Esophagus mucosa (tissue), 1 donor: ENCODE measurements at regions not wholly inside any gene's neighbourhood (a gene's known extent, or its start where the extent isn't known, plus 50 kb on each side); places are given as distances from the start of the nearest gene placed in this dataset.
"Not testable (repeated sequence)": the region's sequence is repeated elsewhere in the genome, so short reads cannot be mapped to it uniquely, and the experiment has no call there.

Source experiments
- ATAC-seq: fragments of 200-7000 bp; cut with Tn5 transposase; one replicate; pipeline ENCODE4 v1.9.1; 2020
- donor health status: DM: yes; HTN: yes; CAD: no.

DNA sequence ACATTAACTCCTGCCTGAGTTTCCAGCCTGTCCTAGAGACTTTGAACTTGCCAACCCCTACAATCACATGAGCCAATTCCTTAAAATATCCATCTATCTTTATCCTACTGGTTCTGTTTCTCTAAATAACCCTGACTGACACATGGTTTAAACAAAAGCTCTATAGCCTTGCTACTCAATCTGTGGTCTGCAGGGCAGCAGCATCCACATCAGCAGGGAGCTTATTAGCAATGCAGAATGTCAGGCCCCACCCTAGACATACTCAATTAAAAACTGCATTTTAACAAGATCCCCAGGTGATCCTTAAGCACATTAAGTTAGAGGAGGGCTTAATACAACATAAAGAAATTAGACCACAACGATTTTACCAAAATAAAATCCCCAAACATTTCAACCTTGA, 108.3 kb upstream of the CPSF6 start:
- no peak for ATAC-seq

DNA sequence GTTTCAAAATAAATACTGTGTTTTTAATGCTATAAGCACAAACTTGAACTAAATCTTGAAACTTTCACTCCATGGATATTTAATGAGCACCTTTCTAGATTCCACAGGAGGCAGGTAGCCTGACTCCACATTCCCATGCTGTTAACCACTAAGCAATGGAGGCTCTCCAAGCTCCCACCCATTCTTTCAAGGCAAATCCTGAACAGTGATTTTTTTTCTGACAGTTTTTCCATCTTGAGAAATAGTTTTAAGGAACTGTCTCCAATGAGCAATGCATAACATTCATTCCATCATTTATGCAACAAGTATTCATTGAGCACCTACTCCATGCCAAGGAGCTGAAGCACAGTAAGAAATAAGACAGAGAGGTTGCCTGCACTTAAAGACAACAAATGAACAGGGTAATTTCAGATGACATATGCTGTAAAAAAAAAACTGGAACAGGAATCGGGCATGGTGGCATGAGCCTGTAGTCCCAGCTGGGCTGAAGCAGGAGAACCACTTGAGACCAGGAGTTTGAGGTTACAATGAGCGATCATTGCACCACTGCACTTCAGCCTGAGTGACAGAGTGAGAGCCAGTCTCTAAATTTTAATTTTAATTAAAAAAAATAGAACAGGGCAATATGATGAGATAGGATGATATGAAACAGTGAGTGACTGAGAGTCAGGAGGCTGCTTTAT, 102.3 kb upstream of the CPSF6 start:
- ATAC-seq: no peak

DNA sequence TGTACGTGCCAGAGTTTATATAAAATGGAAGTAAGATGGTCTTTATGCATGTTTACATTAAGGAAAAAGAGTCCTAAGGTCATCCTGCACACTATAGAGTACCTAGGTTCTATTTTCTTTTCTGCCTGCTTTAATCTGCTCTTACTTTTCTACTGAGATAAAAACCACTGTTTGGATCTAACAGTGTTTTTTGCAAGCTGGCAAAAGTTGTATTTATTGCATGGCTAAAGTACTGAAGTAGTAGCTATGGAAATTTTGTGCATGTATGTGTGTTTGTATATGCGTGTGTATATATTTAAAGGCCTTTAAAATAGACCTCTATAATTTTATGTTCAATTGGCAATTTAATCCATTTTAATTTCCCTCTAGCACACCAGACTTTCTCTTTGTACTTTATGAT, 98.3 kb upstream of the CPSF6 start:
- no peak for ATAC-seq

DNA sequence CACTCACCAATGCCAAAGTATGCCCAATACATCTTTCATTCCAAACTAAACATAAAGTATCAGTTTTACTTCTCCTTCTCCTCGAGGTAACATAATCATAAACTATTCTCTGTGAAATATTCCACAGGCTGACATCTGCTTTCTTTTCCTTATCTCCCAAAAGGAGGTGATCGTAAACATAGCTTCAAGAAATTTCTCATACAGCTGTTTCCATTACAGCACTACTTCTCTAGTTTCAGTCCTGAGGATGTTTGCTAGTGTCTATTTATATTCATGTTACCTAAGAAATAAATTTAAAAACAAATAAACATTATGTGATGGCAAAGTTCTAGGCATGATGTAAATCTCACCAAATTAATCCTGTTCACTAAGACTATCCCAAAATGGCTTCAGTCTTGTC, 90.1 kb upstream of the CPSF6 start:
- no peak for ATAC-seq

DNA sequence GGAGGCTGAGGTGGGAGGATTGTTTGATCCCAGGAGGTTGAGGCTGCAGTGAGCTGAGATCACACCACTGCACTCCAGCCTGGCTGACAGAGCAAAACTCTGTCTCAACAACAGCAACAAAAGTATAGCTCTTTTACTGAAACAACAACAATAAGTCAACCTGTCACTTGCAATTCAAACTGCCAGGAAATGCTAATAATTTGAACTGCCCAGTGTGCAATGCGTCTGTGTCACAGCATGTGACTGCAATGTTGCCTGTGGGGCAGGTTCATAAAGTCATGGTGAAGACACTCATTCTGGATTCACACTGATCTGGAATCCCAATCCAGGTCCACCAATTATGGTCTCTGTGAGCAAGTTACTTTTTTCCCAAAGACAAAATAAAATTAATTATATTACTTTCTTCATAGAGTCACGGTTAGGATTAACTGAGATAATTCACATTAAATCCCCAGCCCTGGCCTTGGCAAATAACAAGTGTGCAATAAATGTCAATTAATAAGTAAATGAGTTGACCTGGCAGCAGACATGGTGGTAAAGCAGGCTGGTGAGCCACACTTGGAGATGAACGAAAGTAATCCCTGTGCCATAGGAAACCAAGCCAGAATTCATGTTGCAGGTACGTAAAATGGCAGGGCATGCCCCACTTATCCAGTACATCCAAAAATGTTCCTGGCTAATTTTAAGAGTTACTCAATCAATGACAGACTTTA, 89.1 kb upstream of the CPSF6 start:
- ATAC-seq: no peak

DNA sequence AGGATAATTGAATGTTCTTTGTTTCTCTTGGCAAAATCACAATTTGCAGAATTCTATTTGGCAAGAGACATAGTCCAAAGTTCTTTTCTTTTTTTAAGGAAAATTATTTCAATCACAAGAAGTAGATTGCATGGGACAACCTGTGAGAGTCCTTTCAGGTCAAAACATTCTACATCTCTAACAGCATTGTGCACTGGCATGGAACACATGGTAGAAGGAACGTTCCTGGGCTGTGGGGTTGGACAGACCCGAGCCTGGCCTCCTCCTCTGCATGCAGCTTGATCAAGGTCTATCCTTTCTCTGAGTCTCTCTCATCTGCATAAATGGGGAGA, 88.6 kb upstream of the CPSF6 start:
- ATAC-seq: no peak

DNA sequence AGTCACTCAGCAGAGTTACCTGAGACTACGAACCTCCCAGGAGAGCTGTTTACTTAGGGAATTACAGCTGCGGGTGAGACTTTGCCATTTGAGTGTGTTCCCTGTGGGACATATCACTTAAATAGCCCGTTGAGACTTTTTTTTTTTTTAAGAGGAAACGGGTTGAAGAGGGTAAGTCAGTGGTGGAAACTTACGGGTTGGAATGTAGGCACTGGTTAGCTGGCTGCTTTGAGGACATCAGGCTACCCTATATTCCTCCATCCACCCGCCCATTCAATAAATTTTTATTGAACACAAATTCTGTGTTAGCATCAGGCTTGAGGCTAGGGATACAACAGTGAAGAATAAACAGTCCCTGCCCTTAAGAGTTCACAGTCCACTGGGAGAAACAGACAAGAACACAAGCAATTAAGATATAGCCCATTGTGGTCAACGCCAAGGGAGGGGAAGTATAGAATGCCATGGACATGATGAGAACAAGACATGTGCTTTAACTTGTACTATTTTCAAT, 88.1 kb upstream of the CPSF6 start:
- no peak for ATAC-seq

DNA sequence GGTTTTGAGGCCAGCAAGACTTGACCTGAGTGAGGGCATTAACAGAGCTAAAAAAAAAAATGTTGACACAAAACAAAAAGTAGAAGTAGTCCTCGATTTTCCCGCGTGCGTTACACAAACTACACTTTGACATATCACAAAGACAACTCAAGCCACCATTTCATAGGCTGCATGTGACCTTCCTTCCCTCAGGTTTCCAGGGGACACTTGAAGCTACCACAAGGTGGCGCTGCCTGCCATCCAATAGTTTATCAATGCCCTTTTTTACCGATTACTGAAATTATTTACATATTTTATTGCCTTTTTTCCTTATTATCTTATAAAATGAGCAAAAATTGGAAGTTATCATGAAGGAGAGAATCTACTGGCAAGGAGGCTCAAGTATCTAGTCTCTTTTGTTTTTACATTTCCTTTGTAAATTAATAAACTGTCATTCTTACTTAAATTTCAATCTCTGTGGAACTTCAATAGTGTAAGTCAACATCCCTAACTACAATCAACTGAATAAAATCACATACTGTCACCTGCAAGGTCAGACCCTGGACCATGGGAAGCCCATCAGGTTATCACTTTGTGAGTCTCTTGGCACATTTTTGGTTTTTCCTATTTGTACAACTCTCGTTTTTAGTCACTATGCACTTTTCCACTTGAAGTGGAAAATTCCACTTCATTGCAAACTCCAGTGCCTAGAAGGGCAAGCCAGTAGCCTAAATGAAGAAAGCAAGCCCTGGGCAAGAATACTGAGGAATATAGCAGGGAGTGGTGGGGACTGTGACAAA, 84.6 kb upstream of the CPSF6 start:
- ATAC-seq: peak; percentile 51

DNA sequence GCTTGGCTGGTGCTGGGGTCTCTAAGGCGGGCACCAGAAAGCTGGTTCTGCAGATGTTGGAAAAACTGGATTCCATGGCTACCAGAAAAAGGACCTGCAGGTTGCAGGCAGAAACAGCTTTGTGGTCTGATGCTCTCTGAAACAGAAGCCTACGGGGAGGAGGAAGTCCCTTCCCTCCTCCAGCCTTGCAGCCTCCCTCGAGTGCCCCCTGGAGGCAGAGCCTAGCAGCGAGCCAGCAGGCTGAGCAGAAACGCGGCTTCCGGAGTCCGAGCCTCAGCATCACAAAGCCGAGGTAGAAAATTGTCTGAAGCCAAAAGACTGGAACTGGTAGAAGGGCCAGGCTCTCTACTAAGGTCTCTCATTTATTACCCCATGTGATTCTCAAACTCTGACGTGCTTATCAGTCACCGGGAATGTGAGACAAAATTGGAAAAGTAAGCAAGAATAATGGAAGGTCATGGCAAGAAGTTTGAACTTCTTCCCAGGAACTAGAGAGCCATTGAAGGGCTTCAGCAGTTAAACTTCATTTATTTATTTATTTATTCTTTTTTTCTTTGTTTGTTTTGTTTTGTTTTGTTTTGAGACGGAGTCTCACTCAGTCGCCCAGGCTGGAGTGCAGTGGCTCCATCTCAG, 82.2 kb upstream of the CPSF6 start:
- peak; percentile 91 for ATAC-seq

DNA sequence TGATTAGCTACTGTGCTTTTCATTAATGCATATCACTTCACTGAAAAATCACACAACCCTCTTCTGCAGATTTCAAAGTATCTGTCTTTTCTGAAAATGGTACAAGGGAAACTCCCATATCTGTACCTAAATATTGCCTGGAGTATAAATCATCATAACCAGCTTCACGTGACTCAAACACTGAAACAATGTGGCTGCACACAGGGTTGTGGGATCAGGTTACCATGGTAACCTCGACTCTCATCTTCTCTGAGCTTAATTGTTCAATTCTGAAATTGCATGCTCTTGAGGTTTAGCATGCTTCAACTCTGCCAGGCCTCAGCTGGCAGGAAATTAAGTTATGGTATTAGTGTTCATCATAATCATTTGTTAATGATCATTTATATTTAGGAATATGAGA, 77.5 kb upstream of the CPSF6 start:
- no peak for ATAC-seq

DNA sequence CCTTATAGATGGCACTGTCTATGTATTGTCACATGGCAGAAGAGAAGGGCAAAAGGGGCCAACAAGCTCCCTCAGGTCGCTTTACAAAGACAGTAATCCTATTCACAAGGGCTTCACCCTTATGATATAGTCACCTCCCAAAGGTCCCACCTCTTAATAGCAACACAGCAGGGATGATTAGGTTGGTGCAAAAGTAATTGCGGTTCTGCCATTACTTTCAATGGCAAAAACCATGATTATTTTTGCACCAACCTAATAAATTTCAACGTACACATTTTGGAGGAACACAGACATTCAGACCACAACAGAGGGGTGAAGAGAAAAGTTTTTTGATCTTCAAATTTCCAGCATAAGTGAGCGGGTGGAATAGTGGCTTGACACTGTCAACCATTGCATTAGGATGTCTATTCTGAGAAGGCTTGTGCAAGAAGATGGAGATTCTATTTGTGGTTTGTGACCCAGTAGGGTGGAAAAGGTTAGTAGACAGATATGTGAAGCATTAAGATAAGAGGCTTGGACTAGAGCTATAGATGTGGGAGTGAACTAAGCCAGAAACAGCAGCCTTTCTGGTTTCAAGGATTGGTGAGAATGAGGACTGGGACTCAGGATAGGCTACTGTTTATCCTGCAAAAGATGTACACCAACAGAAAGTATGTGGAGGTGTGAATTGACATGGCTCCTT, 75.5 kb upstream of the CPSF6 start:
- ATAC-seq: no peak

DNA sequence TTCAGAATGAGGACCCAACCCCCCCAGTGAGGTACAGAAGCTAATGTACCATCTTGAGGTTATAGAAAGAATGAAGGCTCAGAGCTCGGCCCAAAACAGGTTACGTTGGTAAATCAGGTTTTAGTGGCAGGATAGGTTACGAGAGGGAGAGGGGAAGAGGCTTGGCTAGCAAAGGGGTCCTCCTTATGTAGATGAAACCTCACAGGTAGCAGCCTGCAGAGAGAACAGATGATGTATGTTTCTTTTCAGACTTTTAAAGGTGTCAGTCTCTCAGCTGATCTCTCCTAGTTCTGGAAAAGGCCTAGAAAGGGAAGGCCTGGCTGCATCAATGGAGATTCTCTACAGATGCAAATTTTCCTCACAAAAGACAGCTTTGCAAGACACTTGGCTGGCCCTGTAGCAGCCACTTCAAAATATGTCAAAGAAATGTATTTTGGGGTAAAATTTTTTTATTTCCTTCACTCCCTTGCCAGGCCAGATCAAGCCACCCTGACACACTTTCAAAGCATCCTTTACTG, 71.7 kb upstream of the CPSF6 start:
- no peak for ATAC-seq

DNA sequence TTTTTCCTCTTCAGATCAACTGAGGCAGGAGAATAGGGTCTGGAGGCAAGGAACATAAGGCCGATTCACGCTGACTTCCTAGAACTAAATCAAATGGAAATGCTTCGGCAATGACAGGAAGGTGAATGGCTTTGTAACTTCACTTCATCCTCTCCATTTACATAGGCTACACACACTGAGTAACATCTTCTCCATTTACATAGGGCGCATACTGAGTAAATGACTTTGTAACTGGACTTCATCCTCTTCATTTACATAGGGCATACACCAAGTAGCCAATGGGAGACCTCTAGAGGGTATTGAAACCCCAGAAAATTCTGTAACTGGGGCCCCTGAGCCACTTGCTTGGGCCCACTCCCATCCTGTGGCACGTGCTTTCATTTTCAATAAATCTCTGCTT, 71.0 kb upstream of the CPSF6 start:
- no peak for ATAC-seq

DNA sequence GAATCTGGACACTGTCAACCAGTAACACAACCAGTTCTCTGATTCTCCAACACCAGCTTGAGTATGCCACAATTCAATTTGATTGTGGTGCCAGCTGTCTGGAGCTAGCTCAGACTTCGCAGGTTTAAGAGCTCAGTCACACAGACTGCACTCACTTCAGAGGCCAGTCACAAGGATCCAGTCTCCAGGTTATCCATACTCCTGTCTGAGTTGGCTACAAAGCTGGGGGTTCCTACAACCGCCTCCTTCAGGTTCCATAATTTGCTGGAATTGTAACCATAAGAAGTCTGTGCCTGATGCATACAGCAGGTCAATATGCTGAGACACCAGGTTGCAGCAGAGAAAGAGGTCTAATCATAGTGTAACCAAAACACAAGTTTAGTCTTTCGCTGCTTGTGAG, 70.5 kb upstream of the CPSF6 start:
- ATAC-seq: no peak

DNA sequence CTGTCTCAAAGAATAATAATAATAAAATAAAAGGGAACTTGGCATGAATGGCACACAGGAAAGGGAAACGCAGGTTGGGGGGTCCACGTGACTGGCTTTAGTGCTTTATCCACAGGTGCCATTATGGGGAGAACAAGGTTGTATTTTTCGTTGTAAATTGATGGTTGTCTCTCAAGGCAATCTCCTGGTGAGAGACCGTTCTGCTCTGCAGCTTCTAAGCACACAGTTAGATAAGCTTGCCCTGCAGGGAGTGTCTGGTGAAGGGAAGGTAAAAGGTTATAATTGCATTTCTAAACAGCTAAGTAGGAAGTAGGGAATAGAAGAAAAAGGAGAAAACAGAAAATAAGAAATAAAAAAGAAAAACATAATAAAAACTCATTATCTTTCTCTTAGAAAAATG, 69.1 kb upstream of the CPSF6 start:
- ATAC-seq: no peak

DNA sequence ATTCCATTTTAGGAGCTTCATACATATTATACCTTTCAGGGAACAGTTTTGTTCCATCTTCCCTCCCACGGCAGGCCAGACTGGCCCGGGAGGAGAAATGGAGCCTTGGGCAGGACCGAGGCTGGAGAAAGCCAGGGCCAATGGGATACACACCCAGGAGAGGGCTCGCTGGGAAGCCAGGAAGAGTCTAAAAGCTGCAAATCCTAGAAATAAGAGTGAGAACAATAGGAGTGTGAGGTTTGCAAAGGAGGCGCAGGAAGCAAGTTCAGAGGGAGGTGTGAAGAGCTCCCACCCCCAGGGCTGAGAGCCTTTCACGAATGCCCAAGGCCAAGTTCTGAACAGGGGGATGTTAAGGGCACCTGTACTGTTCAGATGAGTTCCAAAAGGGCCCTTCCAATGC, 67.5 kb upstream of the CPSF6 start:
- ATAC-seq: no peak

DNA sequence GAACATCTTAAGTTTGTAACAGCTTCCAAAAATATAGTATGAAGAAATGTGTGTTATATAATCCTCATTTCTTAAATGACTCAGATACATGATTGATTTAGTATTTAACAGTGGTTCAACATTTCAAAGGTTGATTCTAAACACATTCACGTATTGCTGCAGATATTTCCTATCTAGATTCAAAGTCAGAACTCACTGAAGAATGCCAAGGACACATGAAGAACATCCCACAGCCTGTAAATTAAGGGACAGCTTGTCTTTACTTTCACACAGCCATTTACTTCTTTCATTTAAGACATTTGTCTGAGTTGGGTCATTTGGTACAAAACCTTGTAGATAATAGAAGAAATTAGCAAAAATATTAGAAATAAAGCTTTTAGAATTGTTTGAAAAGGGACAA, 66.9 kb upstream of the CPSF6 start:
- ATAC-seq: no peak

DNA sequence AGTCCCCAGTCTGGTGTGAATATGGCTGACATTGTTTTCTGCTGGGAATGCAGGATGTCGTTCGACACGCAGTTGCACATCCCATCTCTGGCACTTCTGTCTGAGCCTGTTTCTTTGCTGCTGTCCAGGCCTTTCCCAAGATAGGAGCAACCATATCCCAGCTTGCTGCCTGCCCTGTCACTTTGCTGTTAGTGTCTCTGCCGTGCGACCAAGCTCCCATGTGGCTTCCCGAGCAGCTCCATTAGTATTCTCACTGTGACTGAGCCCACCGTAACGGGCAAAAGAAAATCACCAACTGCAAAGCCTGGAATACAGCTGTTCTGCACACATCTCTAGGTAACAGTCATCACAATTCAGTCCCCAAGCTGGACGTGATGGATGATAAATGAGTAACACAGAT, 66.0 kb upstream of the CPSF6 start:
- ATAC-seq: no peak

DNA sequence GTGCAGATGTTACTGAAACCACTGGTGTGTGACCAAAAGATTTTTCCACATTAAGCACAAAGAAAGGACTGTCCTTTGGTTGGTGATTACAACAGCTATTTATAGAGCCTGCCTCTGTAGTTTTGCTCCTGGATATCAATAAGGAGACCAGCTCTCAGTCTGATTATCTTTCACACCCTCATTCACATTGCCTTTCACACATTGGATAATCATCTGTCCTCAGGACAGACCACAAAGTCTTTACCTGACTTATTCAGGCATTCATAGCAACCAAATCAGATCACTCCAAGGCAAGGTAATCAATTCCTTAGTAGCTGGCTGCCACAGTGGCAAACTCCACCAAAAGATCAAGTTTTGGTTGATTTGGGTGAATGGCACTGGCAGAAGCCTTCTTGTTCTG, 59.6 kb upstream of the CPSF6 start:
- ATAC-seq: no peak

DNA sequence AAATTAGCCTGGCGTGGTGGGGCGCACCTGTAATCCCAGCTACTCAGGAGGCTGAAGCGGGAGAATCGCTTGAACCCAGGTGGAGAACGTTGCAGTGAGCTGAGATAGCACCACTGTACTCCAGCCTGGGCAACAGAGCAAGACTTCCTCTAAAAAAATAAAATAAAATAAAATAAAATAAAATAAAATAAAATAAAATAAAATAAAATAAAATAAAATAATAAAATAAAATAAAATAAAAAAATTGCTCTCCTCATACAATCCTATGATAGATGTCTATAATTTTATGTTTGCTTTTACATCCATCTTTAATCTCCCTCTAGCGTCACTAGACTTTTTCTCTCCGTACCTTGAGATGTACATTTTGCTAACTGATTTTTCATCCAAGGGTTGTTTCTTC, 51.8 kb upstream of the CPSF6 start:
- not testable (repeated sequence) for ATAC-seq

DNA sequence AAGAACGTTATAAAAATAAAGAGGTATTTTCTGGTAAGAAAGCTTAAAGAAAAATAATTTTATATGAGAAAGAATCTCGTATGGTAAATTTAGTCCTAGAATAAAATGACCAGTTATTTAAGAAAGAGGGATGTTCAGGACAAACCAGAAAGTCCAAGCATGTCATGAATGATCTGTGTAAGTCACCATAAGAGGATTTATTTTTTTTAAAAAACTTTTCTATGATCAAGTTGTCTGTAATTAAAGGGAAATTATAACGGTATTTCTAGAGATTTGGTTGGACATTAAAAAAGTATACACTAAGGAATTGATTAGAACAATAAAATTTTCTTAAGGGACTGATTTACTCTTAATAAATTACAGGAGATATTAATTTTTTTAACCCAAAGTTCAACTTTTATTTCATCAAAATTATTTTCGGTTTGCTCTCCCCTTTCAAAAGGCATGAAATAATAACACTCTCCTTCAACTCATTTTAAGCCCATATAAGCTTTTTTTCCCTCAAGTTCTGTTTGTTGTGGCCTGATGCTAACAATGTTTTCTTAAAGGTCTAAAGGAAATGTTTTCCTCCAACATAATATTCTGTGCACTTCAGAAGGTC, 49.9 kb upstream of the CPSF6 start:
- no peak for ATAC-seq
